ENCODE measurements at regions not wholly inside any gene's neighbourhood (a gene's known extent, or its start where the extent isn't known, plus 50 kb on each side); places are given as distances from the start of the nearest gene placed in this dataset.

DNA sequence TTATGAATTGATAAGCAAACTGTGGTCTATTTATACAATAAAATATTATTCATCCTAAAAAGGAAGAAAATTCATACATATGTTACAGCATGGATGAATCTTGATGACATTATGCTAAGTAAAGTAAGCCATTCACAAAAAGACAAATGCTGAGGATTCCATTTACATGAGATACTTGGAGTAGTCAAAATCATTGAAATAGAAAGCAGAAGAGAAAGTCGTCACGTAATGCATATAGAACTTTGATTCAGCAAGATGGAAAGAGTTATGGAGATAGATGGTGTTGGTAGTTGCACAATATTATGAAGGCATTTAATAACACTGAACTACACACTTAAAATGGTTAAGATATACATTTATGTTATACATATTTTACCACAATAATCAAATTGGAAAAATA, 309.7 kb upstream of the KLF6 start:
- H3K4me3 ChIP-seq (ENCODE audit: insufficient read depth, low read length, poor library complexity, severe bottlenecking) = no peak overlapping the region
- no peak overlapping the region for H2AFZ ChIP-seq (ENCODE audit: low read depth, low read length, severe bottlenecking)
- H3K79me2 ChIP-seq (ENCODE audit: insufficient read depth, low read length) = no peaks in the 10 kb centered on the region
- no peaks in the 10 kb centered on the region for H3K9me2 ChIP-seq (replicated peaks; ENCODE audit: insufficient read depth, low read length)
- H3K9ac ChIP-seq (ENCODE audit: low read length) = no peak overlapping the region
- H3K4me2 ChIP-seq (ENCODE audit: low read depth, low read length, poor library complexity, severe bottlenecking) = no peak overlapping the region
- no peak overlapping the region for H3K27ac ChIP-seq (ENCODE audit: low read depth, low read length)
- H4K20me1 ChIP-seq (ENCODE audit: low read depth, low read length) = no peaks in the 10 kb centered on the region
- no peak for TF ChIP-seq EZH2phosphoT487 (conservative IDR thresholded peaks at IDR 0.05; ENCODE audit: low read length)
- no peaks in the 10 kb centered on the region for H3K27me3 ChIP-seq (ENCODE audit: low read length)
- H3K36me3 ChIP-seq (ENCODE audit: low read length) = no peaks in the 10 kb centered on the region
- H3F3A ChIP-seq (ENCODE audit: insufficient read depth) = no peaks in the 10 kb centered on the region
- H3K9me3 ChIP-seq (ENCODE audit: insufficient read depth, low read length) = no peaks in the 10 kb centered on the region

- no peak overlapping the region for H3K9ac ChIP-seq (ENCODE audit: low read length)
- H3K27ac ChIP-seq (ENCODE audit: low read depth, low read length) = no peak overlapping the region
- H3F3A ChIP-seq (ENCODE audit: insufficient read depth) = no peaks in the 10 kb centered on the region
- H3K4me3 ChIP-seq (ENCODE audit: insufficient read depth, low read length, poor library complexity, severe bottlenecking) = no peak overlapping the region
- H3K9me3 ChIP-seq (ENCODE audit: insufficient read depth, low read length) = no peaks in the 10 kb centered on the region
- H2AFZ ChIP-seq (ENCODE audit: low read depth, low read length, severe bottlenecking) = no peak overlapping the region
- no peaks in the 10 kb centered on the region for H4K20me1 ChIP-seq (ENCODE audit: low read depth, low read length)
- no peak for TF ChIP-seq EZH2phosphoT487 (conservative IDR thresholded peaks at IDR 0.05; ENCODE audit: low read length)
- TF ChIP-seq, protein P1, sequence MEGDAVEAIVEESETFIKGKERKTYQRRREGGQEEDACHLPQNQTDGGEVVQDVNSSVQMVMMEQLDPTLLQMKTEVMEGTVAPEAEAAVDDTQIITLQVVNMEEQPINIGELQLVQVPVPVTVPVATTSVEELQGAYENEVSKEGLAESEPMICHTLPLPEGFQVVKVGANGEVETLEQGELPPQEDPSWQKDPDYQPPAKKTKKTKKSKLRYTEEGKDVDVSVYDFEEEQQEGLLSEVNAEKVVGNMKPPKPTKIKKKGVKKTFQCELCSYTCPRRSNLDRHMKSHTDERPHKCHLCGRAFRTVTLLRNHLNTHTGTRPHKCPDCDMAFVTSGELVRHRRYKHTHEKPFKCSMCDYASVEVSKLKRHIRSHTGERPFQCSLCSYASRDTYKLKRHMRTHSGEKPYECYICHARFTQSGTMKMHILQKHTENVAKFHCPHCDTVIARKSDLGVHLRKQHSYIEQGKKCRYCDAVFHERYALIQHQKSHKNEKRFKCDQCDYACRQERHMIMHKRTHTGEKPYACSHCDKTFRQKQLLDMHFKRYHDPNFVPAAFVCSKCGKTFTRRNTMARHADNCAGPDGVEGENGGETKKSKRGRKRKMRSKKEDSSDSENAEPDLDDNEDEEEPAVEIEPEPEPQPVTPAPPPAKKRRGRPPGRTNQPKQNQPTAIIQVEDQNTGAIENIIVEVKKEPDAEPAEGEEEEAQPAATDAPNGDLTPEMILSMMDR (IDR thresholded peaks at IDR 0.05; ENCODE audit: insufficient read depth, low read length, poor library complexity, severe bottlenecking) = no peak
- no peaks in the 10 kb centered on the region for H3K36me3 ChIP-seq (ENCODE audit: low read length)
- no peaks in the 10 kb centered on the region for H3K79me2 ChIP-seq (ENCODE audit: insufficient read depth, low read length)
- no peak overlapping the region for H3K4me2 ChIP-seq (ENCODE audit: low read depth, low read length, poor library complexity, severe bottlenecking)
- no peaks in the 10 kb centered on the region for H3K27me3 ChIP-seq (ENCODE audit: low read length)
- no peaks in the 10 kb centered on the region for H3K9me2 ChIP-seq (replicated peaks; ENCODE audit: insufficient read depth, low read length)
These were observed 308.4 kb upstream of the KLF6 start for GRCh38 chr10:4093438-4093837.

DNA sequence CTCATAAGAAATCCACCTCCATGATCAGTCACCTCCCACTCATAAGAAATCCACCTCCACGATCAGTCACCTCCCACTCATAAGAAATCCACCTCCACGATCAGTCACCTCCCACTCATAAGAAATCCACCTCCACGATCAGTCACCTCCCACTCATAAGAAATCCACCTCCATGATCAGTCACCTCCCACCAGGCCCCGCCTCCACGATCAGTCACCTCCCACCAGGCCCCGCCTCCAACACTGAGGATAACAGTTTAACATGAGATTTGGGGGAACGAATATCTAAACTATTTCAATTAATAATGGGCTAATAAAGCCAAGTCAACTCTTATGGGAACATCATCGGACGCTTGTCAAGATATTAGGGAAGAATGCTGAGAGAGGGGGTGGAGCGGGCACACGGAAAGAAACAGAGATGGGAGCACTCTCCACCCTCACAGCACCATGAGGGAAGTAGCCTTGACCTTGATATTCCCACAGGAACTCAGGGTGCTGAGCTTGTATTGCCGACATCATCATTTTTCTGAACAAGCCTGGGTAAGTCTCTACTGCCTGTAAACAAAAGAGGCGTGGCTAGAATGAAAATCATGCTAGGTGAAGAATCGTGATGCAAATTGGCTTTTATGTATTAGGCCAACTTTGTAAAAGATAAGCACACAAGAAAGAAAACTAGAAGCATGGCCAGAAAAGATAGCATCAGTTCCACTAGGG, 303.5 kb upstream of the KLF6 start:
- no peak overlapping the region for H3K9ac ChIP-seq (ENCODE audit: low read length)
- TF ChIP-seq EZH2phosphoT487 (conservative IDR thresholded peaks at IDR 0.05; ENCODE audit: low read length) = no peak
- TF ChIP-seq, protein P1 (IDR thresholded peaks at IDR 0.05; ENCODE audit: insufficient read depth, low read length, poor library complexity, severe bottlenecking) = no peak
- H3K27ac ChIP-seq (ENCODE audit: low read depth, low read length) = no peak overlapping the region
- H2AFZ ChIP-seq (ENCODE audit: low read depth, low read length, severe bottlenecking) = no peak overlapping the region
- H3K27me3 ChIP-seq (ENCODE audit: low read length) = no peaks in the 10 kb centered on the region
- H3K4me2 ChIP-seq (ENCODE audit: low read depth, low read length, poor library complexity, severe bottlenecking) = no peak overlapping the region
- H3K4me3 ChIP-seq (ENCODE audit: insufficient read depth, low read length, poor library complexity, severe bottlenecking) = no peak overlapping the region
- no peaks in the 10 kb centered on the region for H4K20me1 ChIP-seq (ENCODE audit: low read depth, low read length)
- H3K9me2 ChIP-seq (replicated peaks; ENCODE audit: insufficient read depth, low read length) = no peaks in the 10 kb centered on the region
- H3F3A ChIP-seq (ENCODE audit: insufficient read depth) = no peaks in the 10 kb centered on the region
- no peaks in the 10 kb centered on the region for H3K36me3 ChIP-seq (ENCODE audit: low read length)
- no peaks in the 10 kb centered on the region for H3K9me3 ChIP-seq (ENCODE audit: insufficient read depth, low read length)
- H3K79me2 ChIP-seq (ENCODE audit: insufficient read depth, low read length) = no peaks in the 10 kb centered on the region

DNA sequence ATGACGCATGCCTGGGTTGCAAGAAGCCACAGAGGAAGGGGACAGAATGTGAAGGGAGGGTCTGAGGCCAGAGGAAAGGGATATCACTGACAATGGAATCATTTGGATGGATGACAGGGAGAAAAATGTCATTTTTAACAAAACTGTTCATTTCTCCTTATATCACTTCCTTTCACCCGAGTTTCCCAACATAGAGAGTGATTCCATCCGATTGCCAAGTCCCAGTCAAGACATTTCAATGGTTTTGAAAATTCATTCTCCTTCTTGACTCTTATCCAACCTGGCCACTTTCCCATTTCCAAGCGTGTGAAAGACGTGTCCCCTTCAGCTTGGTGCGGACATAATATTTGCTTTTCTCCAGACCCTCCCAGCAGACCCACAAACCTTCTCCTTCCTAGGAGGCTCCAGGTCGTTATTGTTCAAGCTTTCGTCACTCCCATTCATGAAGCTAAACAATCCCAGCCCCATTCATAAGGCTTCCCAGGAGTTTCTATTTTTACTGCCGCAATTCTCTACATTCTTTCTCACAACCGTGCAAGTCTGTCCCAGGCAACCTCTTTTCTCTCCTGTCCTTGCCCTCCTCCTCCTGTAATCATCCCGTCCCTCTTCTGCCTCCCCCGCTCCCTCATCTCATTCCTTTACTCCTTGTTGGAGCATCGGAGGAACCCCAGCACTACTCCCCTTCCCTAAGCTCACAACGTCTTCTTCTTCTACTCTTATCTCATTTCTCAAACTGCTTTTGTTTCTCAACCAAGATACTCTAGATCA, 301.3 kb upstream of the KLF6 start:
- no peak overlapping the region for H3K27ac ChIP-seq (ENCODE audit: low read depth, low read length)
- H2AFZ ChIP-seq (ENCODE audit: low read depth, low read length, severe bottlenecking) = no peak overlapping the region
- H3K79me2 ChIP-seq (ENCODE audit: insufficient read depth, low read length) = no peaks in the 10 kb centered on the region
- H3K27me3 ChIP-seq (ENCODE audit: low read length) = no peaks in the 10 kb centered on the region
- no peak for TF ChIP-seq EZH2phosphoT487 (conservative IDR thresholded peaks at IDR 0.05; ENCODE audit: low read length)
- TF ChIP-seq, protein P1 (IDR thresholded peaks at IDR 0.05; ENCODE audit: insufficient read depth, low read length, poor library complexity, severe bottlenecking) = no peak
- H3F3A ChIP-seq (ENCODE audit: insufficient read depth) = no peaks in the 10 kb centered on the region
- no peaks in the 10 kb centered on the region for H4K20me1 ChIP-seq (ENCODE audit: low read depth, low read length)
- no peak overlapping the region for H3K9ac ChIP-seq (ENCODE audit: low read length)
- H3K4me2 ChIP-seq (ENCODE audit: low read depth, low read length, poor library complexity, severe bottlenecking) = no peak overlapping the region
- H3K9me3 ChIP-seq (ENCODE audit: insufficient read depth, low read length) = no peaks in the 10 kb centered on the region
- H3K9me2 ChIP-seq (replicated peaks; ENCODE audit: insufficient read depth, low read length) = no peaks in the 10 kb centered on the region
- no peak overlapping the region for H3K4me3 ChIP-seq (ENCODE audit: insufficient read depth, low read length, poor library complexity, severe bottlenecking)
- H3K36me3 ChIP-seq (ENCODE audit: low read length) = no peaks in the 10 kb centered on the region
